GM21717 (cell line): ENCODE measurements at regions not wholly inside any gene's neighbourhood (a gene's known extent, or its start where the extent isn't known, plus 50 kb on each side); places are given as distances from the start of the nearest gene placed in this dataset.
"Not testable (repeated sequence)": the region's sequence is repeated elsewhere in the genome, so short reads cannot be mapped to it uniquely, and the experiment has no call there.

Experiments used
- ATAC-seq: cut with Tn5 transposase; IDR thresholded peaks from one replicate; pipeline ENCODE4 v1.9.1; 2021; ENCODE audit warnings: mild to moderate bottlenecking, moderate library complexity; ENCODE audit not compliant: unreplicated experiment

DNA sequence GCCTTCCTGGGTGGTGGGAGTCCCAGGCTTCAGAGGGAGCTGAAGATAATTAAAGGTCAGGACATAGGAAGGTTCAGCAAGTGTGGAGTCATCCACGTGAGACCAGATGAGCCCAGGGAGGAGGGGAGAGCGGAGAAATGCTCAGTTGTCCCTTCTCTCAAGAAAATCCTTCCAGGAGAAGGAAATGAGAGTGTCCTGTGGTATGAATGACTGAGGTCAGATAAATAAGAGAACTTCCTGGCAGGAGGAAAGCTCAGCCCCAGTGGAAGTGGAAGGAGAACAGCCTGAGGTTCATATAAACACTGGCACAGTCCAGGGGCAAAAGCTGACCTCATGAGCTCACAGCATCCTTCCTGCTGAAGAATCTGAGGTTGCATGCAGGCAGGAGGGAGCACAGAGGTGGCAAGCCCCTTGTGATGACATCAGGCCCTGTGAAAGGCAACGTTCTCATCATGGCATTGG, 97.6 kb downstream of the NAV1 start:
- no peak for ATAC-seq

DNA sequence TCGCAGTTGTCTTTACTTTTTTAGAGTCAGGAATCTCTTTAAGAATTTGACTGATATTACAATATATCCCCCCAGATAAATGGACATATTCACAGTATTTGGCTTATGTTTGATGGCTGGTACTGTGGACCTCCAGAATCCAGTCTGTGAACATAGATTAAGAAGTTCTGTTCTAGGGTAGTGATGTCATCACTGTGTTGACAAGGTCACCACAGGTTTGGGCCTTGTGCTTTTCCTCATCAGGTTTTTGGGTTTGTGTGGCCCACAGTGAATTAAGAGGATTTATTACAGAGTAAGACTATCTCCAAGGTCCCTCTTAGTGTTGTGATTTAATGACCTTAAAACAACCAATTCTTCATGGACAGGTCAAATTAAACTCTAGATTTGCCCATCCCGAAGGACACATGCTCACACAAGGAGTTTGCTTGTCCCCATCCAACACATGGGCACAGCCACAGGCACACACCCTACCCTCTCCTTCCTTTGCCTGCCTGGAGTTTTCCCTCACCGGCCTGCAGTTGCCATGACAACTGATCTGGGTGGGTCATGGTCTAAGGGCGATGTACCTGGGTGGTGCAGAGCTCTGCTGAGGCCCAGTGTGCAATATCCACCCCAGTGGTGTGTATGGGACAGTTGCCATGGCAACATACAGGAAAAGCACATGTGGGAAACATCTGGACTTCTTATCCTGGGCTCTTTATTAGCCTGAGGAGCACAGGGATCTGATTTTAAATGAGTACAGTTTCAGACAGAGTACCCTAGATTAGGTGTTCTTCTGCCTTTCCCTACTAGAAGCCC, 98.6 kb downstream of the NAV1 start:
- ATAC-seq: no peak

DNA sequence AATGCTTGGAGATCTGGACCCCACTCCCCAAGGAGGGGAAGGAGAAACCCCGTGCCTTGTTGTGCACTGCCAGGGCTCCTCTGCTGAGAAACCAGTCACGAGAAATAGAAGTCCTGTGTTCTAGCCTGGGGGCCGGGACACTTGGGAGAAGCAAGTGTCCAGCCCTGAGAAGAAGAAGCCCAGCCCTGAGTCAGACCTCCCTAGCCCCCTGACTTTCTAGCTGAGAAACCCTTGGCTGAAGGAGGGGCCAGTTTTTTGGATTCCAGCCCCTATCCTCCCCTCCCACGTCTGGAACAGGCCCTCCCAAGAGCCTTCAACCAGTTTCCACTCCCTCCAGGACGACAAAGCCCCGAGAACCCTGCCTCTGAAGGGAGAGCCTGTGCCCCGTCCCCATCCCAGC, 100.5 kb downstream of the NAV1 start:
- ATAC-seq: no peak

DNA sequence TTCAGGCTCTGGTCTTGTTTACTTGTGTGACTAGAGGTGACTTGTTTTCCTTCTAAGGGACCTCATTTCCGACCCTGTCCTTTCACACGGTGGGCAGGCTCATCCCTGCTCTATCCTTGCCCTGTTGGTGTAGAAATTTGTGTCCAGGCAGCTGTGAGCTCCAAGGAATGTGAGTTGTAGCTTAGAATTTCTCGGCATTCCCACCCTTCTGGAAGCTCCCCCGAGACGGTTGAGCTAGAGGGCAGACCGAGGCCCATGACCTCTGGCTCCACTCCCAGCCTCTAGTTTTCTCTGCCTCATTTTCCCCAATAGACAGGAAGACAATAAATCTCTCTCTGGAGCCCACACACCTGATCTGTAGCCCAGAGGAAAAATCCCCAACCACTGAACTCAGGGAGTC, 100.9 kb downstream of the NAV1 start:
- ATAC-seq: no peak

DNA sequence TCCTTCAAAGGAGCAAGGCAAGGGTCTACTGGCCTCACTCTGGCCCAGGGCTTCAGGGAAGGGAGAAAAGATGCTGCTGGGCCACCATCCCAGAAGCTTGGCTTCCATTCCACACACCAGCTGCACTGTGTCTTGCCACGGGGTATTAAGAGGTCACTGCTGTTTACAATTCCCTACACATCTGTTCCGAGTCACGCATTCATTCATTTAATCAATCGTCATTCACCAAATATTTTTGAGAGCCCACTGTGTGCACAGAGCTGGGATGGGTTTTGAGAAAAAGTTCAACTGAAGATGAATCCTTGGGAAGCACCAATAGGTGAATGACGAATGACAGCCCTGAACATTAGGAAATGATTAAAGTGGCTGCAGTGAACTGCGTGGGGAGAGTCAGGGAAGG, 101.7 kb downstream of the NAV1 start:
- no peak for ATAC-seq

DNA sequence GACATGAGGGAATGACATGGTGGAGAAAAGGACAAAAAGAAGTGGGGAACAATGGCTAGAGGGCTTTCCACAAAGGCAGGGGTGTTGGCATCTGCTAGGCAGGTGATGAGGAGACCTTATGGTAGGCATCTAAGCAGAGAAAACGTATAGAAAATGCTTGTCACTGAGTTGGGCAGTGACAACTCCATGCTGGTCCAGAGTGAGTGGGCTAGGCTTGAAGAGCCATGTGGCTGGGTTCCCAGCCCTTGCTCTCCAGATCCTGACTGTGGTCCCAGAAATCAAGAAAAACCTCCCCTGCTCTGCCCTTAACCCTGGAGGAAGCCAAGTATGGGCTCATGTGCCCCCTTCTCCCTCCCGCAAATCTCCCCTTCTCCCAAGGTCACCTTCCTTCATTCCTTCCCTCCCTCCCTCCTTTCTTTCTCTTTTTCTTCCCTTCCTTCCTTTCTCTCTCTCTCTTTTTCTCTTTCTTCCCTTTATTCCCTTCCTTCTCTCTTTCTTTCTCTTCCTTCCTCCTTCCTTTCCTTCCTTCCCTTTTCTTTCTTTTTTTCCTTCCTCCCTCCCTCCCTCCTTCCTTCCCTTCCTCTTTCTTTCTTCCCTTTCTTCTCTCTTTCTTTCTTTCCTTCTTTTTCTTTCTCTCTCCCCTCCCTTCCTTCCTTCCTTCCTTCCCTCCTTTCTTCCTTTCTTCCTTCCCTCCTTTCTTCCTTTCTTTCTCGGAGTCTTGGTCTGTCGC, 102.8 kb downstream of the NAV1 start:
- no peak for ATAC-seq

DNA sequence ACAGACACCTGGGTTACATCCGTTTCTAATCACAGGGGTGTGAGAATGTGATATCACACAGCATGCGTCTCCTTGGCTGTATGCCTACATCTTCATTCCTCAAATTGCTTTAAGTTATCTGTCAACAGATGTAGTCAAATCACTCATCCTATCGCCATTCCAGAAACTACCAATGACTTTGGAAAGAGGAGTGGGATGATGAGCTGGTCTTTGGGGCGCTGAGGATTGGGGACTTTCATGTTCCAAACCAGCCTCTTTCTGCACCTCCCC, 104.8 kb downstream of the NAV1 start:
- ATAC-seq: no peak

DNA sequence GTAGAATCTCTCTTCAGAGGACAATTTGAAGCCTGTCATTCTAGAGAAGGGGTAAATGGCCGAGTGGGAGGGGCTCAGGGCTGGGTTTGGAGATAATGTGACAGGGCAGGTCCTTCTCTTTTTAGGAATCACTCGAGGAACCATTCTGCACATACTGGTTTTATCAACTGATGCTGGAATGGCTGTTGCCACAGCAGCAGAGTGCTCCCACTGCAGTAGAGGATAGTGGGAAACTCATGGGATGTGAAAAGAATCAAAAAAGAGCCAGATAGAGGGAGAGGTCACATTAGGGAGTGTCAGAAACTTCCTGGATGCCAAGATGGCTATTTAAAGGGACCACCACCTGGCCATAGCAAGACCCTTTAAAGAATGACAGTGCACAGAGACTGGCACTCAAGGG, 105.3 kb downstream of the NAV1 start:
- no peak for ATAC-seq

DNA sequence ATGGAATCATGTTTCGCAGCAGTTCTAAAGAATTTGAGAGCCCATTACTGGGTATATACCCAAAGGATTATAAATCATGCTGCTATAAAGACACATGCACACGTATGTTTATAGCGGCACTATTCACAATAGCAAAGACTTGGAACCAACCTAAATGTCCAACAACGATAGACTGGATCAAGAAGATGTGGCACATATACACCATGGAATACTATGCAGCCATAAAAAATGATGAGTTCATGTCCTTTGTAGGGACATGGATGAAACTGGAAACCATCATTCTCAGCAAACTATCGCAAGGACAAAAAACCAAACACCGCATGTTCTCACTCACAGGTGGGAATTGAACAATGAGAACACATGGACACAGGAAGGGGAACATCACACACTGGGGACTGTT, 106.1 kb downstream of the NAV1 start:
- not testable (repeated sequence) for ATAC-seq

DNA sequence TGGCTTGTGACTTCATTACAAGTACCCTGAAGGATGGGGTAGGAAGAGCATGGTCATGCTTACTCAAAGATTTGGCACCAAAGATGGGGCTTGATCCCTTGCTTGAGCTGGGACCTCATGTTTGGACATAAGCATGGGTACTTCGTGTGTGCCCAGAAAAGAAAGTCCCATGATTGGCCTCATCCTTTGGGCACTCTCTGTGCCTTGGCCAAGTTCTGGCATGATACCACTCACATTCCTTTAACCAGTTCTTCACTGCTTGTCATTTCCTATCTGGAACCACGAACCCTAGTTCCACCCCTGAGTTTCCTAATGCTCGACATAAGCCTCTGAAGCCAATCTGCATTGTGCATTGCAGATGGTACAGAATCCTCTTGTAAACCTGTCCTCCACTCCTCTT, 107.0 kb downstream of the NAV1 start:
- no peak for ATAC-seq

DNA sequence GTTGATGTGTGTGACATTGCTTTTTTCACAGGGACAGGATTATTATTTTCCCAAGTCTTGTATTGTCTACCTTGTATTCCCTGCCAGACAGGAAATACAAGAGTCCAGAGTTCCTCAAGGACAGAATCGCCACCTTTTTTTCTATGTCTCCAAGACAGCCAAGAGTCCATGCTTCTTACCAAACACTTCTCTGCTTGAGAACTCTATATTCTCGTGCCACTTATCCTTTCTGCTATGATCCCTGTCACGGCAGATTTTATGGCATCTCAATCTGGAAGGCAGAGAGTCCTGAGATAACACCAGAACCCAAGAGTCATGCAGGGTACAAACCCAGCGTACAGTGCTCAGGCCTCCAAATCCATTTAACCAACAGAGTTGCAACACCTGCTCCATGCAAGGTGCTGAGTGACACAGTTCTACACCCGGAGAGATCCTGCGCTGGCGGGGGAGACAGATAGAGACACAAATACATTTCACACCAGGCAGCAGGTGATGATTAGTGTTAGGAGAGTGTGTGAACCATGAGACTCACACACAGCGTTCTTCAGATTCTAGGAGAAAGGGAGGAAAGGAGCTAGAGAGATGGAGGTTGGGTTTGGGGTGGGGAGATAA, 107.6 kb downstream of the NAV1 start:
- ATAC-seq: no peak

DNA sequence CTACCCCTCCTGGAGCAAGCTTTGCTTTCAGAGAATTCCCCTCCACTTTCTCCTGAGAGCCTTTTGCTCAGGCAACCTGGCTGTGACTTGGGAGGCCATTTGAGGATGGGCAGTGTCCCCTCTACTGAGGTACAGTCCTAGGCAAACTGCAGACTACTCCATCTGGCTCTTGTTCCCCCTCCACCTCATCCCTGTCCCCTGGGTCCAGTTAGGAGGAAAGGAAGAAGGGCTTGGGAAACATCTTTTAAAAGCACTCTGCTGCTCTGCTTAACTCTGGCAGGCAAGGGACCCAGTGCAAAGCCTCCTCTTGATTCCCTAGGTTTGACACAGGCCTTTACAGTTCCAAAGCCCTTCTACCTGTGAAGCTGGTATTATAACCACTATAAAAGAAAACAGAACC, 108.2 kb downstream of the NAV1 start:
- ATAC-seq: no peak

DNA sequence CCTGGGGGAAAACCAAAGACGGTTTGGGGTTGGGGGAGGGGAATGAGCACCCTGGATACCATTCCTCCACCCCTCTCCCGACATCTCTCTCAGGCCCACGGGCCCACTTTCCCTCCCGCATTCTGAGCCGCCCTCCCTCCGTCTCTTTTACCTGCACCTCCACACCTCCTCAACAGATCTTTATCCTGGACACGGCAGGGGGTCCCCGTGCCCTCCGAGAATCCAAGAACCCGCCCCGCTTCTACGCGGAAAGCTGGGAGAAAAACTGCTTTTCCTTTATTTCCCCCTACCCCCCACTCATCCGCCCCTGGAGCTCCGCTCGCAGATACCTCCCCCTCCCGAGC, 108.8 kb downstream of the NAV1 start:
- ATAC-seq: no peak

DNA sequence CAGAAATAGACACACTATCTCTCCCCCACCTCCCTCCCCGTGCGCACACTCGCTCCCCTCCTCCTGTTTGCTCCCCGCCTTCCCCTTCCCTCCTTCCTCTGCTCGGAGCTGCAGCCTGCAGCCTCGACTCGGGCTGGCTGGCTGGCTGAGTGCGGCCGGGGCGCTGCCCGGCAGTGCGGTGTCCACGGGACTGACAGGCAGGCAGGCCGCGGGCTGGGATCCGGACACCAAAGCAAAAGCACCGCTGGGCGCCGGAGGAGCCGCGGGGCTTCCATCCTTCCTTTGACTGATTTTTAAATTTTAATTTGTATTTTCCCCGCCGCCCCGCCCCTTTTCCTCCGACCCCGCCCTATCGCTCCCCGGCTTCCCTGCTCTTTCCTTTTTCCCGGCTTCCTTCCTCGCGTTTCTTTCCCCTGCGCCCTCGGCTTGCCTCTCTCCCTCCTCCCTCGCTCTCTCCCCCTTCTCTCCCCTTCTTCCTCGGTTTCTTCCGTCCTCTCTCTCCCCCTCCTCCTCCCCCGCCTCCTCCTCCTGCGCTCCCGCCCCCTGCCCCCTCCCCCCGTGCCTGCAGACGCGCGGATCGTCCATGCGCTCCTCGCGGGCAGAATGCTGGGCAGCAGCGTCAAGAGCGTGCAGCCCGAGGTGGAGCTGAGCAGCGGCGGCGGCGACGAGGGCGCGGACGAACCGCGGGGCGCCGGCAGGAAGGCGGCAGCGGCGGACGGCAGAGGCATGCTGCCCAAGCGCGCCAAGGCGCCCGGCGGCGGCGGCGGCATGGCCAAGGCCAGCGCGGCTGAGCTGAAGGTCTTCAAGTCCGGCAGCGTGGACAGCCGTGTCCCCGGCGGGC, 109.4 kb downstream of the NAV1 start:
- no peak for ATAC-seq

DNA sequence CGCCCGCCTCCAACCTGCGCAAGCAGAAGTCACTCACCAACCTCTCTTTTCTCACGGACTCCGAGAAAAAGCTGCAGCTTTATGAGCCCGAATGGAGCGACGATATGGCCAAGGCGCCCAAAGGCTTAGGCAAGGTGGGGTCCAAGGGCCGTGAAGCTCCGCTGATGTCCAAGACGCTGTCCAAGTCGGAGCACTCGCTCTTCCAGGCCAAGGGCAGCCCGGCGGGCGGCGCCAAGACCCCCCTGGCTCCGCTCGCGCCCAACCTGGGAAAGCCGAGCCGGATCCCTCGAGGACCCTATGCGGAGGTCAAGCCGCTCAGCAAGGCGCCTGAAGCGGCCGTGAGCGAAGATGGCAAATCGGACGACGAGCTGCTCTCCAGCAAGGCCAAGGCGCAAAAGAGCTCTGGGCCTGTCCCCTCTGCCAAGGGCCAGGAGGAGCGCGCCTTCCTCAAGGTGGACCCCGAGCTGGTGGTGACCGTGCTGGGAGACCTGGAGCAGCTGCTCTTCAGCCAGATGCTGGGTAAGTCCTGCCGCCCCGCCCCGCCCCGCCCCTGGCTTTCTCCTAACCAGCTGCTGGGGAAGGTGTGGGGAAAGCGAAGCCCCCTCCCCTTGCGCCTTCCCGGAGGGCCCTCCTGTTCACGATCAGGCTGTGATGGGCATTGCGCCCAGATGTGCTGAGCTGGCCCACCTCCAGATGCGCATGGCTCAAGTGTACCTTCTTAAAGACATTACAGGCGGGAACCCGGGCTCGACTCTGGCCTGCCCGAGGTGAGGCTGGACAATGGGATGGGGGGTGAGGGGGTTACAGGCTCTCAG, 110.2 kb downstream of the NAV1 start:
- no peak for ATAC-seq

DNA sequence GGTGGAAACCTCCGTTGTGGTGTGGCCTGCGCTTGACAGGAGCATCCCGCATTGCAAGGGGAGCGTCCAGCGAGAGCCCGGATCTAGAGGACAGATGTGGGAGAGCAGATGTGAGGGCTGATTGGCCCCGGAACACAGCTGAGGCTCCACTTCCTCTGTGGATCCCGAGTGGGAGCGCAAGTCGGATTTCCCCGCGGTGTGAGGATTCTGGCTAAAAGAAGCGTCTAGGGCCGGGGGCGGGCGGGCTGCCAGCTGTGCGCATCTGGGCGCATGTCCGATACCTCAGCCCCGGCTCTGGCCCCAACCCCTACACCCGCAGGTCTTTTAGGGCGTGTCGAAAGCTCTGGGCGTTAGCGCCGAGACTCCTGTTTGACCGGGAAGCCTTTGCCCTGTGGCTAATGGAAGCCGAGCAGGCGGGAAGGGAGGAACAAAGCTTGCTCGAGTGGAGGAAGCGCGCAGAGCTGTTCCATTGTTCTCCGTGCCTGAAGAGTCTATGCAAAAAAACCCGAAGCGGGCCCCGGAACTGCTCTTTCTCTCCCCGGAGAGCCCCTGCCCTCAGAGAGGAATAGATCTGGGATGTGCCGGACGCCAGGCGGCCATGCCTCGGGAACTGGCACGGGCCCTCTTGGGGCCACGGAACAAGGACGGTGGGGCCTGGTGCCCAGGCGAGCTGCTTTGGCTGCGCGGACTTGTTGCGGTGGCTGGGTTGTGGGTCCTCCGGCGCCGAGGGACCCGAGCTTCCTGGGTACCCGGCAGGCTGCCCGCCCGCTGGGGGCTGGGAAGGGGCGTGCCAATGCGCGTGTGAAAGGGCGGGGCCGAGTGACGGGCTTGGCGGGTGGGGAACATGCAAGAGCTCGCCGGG, 111.1 kb downstream of the NAV1 start:
- ATAC-seq: no peak

DNA sequence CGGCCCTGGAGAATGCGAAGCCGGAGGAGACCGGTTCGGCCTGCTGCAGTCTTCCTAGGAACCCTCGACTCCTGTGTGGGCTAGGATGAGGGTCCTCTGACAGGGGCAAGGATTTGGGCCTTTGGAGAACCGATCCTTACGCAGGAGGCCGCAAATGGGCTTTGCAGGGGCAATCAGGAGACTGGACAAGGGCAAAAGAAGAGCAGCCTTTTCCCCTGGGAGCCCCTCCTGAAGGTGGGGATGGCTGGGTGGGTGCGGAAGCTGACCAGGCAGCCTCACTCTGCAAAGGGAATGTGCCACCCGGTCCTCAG, 111.7 kb downstream of the NAV1 start:
- ATAC-seq: no peak

DNA sequence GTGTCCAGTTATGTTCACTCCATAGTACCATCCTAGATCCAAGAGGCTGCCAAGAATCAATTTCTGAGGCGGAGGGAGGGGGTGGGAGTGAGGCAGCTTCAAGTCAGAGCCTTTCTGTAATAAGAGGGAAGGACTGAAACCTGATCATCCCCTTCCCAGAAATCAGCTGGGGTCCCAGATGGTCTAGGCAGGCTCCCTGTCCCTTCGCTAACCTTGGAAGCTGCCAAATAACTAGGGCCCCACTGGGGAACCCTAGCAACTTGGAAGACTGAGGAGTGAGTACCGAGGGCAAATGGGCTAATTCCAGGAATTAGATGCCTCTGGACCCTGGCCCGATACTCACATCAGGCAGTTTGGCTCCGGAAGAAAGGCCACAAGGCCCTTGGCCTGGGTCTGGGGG, 113.3 kb downstream of the NAV1 start:
- no peak for ATAC-seq

DNA sequence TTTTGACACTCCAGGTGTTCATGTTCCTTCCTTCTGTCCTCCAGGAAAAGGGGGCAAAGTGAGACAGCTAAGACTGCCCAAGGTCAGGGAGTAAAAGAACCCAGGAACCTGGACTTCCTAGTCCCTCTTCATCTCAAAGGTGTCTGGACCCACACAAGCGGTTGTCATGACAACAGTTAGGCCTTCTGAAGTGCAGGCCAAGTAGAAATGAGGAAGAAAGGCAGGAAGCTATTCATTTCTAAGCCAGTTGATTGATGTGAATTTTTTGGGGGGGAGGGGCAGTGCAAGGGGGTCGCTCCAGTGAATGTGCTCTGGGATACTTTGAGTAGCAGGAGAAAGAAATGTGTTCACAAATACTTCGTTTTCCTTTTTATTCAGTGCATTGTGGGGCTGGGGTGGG, 114.3 kb downstream of the NAV1 start:
- ATAC-seq: no peak

DNA sequence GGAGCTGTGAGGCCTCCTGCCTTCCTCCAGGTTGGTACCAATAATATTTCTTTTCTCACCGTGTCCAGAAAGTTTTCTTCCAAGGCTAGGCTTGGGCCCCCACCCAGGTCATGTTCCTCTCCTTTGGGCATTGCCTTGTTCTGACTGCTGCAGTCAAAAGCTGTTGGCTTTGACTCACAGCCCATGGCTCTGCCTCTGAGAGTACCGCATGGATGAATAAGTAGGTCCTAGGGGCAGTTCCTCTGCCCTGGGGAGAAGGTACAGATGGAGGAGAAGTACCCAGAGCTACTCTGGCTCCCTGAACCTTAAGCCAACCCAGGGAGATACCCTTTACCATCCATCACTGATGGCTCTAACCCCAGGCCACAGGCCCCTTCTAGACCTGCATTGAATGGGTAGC, 115.0 kb downstream of the NAV1 start:
- no peak for ATAC-seq
